Activated T-helper 2 cell treated with anti-CD3 and anti-CD28 coated beads, Interferon-gamma antibody, Interleukin-2, Interleukin-4, amounts not matched to agents 10 μg/mL and 5 μg/mL and 100 μg/mL, durations not matched to agents 14 hours and 24 hours and 36 hours (primary cell): ENCODE measurements at regions not wholly inside any gene's neighbourhood (a gene's known extent, or its start where the extent isn't known, plus 50 kb on each side); places are given as distances from the start of the nearest gene placed in this dataset.

Experiments
- DNase-seq: peaks from one replicate; pipeline ENCODE4 v3.0.0; 2021; ENCODE audit warnings: low spot score
- H3K27ac Mint-ChIP-seq: one replicate; pipeline ENCODE4 v1.8.0; 2021; ENCODE audit warnings: mixed read lengths
- H3K27me3 Mint-ChIP-seq: one replicate; pipeline ENCODE4 v1.8.0; 2021; ENCODE audit warnings: low read depth, mixed read lengths
- H3K36me3 Mint-ChIP-seq: one replicate; pipeline ENCODE4 v1.8.0; 2021; ENCODE audit warnings: low read depth, mixed read lengths
- H3K4me1 Mint-ChIP-seq: one replicate; pipeline ENCODE4 v1.8.0; 2021; ENCODE audit warnings: low read depth, mixed read lengths
- H3K4me3 Mint-ChIP-seq: one replicate; pipeline ENCODE4 v1.8.0; 2021; ENCODE audit warnings: low read depth, mild to moderate bottlenecking, moderate library complexity, mixed read lengths
- H3K9me3 Mint-ChIP-seq: one replicate; pipeline ENCODE4 v1.8.0; 2021; ENCODE audit warnings: mixed read lengths
- intact Hi-C: fragments of 100-400 bp; cut with micrococcal nuclease; formaldehyde crosslinking; loops from one replicate; pipeline ENCODE4 v1.15.1; 2023

DNA sequence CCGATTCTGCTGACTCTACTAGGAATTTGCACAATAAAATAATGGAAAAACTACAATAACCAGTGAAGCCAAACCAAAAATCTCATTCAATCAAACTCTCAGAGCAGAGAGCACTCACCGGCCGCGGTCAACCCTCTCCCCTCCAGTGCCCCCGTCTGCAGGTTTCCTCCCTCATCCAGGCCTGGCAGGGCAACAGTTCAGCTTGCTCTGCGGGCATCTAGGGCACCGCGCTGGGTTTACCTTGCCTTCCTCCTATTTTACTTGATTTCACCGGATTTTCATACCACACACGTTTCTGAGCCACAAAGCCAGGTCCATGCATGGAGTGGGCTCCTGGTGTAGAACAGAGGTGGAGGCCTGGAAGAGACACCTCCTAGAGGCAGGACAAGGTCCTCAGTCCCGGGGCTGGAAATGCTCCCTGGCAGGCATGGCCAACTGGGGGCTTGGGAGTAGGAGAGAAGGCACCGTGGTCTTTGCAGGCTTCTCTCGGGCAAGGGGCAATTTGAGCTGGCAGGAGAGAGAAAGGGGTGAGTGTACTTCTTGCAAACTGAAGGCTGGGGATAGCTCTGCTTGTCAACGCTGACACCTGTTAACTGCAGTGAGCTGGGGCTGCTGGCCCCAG lies 938.4 kb downstream of the BRD1 start:
- intact Hi-C loops, result no loop called here
- H3K36me3 Mint-ChIP-seq, result no peaks in the 10 kb centered on the region
- no peak overlapping the region for H3K27ac Mint-ChIP-seq
- DNase-seq, result no peak
- H3K4me3 Mint-ChIP-seq, result no peak overlapping the region
- H3K27me3 Mint-ChIP-seq, result no peaks in the 10 kb centered on the region
- no peaks in the 10 kb centered on the region for H3K4me1 Mint-ChIP-seq
- H3K9me3 Mint-ChIP-seq, result no peaks in the 10 kb centered on the region

DNA sequence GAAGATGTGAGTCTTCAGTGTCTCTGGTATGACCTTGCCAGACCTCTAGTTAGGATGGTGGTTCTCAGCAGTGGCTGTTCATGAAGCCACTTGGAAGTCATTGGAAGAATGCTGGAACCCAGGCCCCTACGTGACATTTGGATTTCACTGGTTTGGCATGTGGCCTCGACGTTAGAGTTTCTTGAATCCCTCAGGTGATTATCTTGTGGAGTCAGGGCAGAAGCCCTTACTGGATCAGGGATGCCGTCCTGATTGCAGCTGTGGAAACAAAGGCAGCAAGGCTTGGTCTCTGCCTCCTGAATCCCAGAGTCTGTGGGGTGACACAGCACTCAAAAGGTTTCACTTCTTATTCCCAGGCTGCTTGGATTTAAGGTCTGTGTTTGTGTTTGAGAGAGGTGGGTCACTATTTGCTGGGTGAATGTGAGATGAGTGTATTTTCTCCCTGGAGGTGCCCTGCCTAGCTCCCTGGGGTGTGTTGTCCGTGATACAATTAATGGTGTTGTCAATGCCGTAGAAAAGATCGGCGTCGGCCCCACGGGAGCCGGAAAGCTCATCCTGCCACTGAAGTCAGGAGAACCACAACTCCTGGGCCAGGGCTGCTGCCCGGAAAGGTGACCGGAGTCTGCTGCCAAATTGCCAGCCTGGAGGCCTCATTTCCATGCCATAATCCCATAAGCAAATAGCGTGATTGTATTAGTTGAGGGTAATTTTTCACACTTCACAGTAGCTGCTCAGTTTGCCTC lies 939.0 kb downstream of the BRD1 start:
- no peak for DNase-seq
- intact Hi-C loops, result no loop called here
- Mint-ChIP-seq H3K4me3 (no peak overlapping the region), H3K27ac (no peak overlapping the region), H3K27me3 (no peaks in the 10 kb centered on the region), H3K4me1 (no peaks in the 10 kb centered on the region), H3K9me3 (no peaks in the 10 kb centered on the region), H3K36me3 (no peaks in the 10 kb centered on the region)

DNA sequence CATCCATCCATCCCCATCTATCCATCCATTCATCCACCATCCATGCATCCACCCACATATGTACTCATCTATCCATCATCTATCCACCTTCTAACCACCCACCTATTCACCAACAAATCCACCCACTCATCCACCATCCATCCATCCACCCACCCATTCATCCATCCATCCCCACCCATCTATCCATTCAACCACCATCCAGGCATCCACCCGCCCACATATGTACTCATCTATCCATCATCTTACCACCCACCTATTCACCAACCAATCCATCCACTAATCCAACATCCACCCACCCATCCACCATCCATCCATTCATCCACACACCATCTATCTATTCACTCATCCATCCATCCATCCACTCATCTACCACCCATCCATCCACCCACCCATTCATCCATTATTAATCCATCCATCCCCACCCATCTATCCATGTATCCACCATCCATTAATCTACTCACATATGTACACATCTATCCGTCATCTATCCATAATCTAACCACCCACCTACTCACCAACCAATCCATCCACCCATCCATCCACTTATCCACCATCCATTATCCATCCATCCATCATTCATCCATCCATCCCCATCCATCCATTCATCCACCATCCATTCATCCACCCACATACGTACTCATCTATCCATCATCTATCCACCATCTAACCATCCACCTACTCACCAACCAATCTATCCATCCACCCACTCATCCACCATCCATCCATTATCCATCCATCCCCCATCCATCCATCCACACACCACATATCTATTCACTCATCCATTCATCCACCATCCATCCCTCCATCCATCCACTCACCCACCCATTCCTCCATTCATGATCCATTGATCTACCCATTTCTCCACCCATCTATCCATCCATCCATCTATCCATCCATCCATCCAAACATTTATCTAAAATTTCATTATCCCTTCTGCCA lies 940.0 kb downstream of the BRD1 start:
- H3K27ac Mint-ChIP-seq, result no peak overlapping the region
- H3K4me3 Mint-ChIP-seq, result no peak overlapping the region
- H3K36me3 Mint-ChIP-seq, result no peaks in the 10 kb centered on the region
- no peaks in the 10 kb centered on the region for H3K4me1 Mint-ChIP-seq
- no peaks in the 10 kb centered on the region for H3K27me3 Mint-ChIP-seq
- no peaks in the 10 kb centered on the region for H3K9me3 Mint-ChIP-seq
- intact Hi-C loops, result no loop called here
- no peak for DNase-seq

DNA sequence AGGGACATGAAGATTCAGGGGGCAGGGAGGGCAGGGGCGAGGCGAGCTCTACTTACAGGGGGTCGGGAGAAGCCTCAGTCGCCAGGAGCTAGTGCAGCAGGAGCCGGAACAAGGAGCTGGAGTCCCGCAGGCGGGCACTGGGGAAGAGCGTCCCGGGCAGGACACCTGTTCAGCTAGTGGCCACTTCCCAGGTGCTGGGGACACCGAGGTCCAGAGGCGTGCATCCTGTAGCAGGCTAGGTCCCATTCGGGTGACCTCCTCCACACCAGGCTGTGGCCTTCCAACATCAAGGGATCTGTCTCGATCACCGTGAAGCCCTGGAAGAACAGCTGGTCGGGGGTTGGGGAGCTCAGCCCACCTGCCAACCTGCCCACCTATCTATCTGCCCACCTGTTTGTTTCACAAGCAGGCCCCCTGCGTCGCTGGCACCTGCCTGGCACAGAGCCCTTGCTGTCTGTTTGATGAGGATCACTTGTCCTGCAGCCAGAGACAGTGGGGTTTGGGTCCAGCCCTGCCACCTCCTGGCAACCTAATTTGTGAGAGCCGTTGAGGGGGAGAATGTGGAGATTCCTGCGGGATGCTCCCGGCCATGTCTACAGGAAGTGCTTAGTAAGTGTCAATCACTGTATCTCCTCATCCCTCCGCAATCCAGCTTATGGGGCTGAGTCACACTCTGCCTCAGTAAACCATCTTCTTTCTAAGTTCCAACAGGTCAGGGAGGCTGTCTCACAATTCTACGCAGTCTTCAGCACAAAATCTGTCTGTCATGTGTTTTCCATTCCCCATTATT lies 940.9 kb downstream of the BRD1 start:
- no peak for DNase-seq

DNA sequence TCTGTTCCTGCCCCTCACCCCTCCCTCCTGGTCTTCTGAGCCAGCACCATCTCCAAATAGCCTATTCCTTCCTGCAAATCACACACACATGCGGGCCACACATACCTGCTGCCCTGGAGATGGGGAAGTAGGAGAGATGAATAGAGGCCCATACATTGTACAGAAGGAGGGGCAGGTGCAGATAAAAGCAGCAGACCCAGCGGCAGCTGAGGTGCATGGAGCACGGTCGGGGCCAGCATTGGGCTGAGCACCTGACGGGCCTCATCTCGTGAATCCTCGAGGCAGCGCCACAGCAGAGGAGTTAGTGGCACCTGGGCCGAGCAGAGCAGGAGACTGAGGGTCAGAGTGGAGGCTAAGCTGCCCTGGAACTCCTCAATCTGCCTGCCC lies 941.8 kb downstream of the BRD1 start:
- Mint-ChIP-seq H3K27ac (no peak overlapping the region), H3K36me3 (no peaks in the 10 kb centered on the region), H3K27me3 (no peaks in the 10 kb centered on the region), H3K4me1 (no peaks in the 10 kb centered on the region), H3K4me3 (no peak overlapping the region), H3K9me3 (no peaks in the 10 kb centered on the region)
- DNase-seq, result no peak
- intact Hi-C loops, result no loop called here

More for the DNA sequence above, 940.9 kb downstream of the BRD1 start:
- H3K4me3 Mint-ChIP-seq, result no peak overlapping the region
- intact Hi-C loops, result no loop called here
- H3K9me3 Mint-ChIP-seq, result no peaks in the 10 kb centered on the region
- no peaks in the 10 kb centered on the region for H3K36me3 Mint-ChIP-seq
- no peak overlapping the region for H3K27ac Mint-ChIP-seq
- H3K4me1 Mint-ChIP-seq, result no peaks in the 10 kb centered on the region
- H3K27me3 Mint-ChIP-seq, result no peaks in the 10 kb centered on the region

DNA sequence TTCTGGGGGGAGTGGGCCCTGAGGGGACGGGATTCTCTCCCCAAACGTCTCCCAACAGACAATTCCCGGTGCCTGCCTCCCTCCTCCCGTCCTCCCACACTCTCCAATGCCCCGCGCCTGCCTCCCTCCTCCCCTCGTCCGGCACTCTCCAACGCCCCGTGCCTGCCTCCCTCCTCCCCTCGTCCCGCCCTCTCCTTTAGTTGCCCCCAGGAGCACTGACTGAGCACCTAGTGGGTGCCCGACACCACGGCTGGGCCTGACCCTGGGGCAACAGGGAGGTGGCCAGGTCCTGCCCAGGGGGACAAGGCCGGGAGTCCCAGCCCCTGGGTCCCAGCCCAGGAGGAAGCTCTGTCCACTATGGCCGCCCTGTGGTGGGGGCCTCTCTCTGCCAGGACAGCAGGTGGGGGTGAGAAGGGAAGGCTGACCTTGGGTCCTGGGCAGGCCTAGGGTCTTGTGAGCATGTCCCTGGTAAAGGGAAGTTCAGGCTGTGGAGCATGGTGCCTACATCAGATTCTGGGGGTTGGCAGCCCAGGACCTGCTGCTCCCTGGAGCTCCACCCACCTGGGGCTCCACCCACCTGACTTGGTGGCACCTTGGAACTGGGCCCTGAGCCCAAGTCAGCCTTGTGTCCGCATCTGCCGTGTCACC lies 942.3 kb downstream of the BRD1 start:
- H3K27ac Mint-ChIP-seq, result no peak overlapping the region
- intact Hi-C loops, result no loop called here
- H3K27me3 Mint-ChIP-seq, result no peaks in the 10 kb centered on the region
- H3K9me3 Mint-ChIP-seq, result no peaks in the 10 kb centered on the region
- H3K4me1 Mint-ChIP-seq, result no peaks in the 10 kb centered on the region
- no peak overlapping the region for H3K4me3 Mint-ChIP-seq
- DNase-seq, result no peak
- no peaks in the 10 kb centered on the region for H3K36me3 Mint-ChIP-seq

DNA sequence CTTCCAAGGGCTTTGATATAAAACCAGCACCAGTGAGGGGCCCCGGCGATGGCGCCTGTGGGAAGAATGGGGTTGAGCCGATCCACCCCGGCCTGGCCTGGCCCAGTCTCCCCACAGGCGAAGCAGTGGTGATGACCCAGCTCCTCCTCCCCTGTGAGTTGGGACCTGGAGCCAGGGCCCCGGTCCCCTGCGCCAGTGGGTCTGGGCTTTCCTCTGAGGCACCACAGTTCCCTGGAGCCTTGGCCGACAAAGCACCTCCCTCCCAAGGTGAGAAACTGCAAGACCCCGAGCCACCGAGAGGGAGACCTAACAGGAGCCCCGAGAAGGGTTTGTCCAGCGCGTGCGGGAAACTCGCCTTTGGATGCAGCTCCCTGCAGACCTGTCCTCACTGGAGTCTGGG lies 942.9 kb downstream of the BRD1 start:
- H3K27me3 Mint-ChIP-seq, result no peaks in the 10 kb centered on the region
- no peak overlapping the region for H3K27ac Mint-ChIP-seq
- no peak overlapping the region for H3K4me3 Mint-ChIP-seq
- no peaks in the 10 kb centered on the region for H3K4me1 Mint-ChIP-seq
- no peaks in the 10 kb centered on the region for H3K36me3 Mint-ChIP-seq
- intact Hi-C loops, result no loop called here
- no peaks in the 10 kb centered on the region for H3K9me3 Mint-ChIP-seq
- no peak for DNase-seq

DNA sequence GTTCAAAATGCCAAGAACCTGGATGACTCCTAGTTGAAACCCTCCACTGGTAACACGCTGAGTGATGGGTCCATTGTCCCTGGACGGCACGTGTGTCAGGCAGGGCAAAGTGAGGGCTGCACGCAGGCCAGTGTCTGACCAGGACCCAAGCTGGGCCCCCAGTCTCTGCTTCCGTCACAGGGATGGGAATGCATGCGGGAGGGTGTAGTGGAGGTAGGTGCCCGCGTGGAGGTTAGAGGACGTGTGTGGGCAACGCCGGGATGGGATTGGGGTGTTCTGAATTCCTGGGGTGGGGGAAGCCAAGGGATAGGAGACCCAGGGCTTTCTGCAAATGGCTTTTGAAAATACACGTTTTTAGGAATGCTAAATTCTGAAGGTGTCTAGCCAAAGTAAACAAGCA lies 943.3 kb downstream of the BRD1 start:
- DNase-seq, result no peak
- intact Hi-C loops, result no loop called here
- Mint-ChIP-seq H3K36me3 (no peaks in the 10 kb centered on the region), H3K4me1 (no peaks in the 10 kb centered on the region), H3K4me3 (no peak overlapping the region), H3K27ac (no peak overlapping the region), H3K27me3 (no peaks in the 10 kb centered on the region), H3K9me3 (no peaks in the 10 kb centered on the region)

DNA sequence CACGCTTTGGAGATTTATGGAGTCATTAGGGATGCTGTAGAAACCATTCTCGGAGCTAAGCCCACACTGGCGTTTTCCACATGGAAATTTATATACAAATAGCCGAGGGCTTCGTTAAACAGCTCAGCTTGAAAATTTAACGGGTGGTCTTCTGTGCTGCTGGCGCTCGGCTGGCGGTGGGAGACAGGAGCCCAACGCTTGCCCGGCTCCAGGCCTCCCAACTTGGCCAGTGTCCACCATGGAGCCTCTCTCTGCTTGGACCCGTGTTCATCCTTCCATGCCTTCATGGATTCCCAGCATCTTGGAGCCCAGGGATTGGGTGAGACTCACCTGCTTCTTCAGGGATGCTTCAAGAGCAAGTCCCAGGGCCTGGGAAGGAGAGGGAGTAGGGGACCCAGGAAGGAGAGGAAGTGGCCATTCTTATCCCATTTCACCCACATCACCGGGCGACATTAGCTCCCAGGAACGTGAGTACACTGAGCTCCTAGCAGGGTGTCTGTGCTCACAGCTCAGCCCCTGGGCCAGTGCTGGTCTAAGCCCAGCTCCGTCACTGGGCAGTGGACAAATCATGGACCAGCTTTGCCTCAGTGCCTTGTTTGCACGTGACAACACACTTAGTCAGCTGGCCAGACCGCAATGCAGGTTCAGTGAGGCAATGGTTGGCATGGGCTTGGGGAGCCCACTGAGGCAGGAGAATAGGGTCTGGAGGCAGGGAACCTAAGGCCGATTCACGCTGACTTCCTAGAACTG lies 944.3 kb downstream of the BRD1 start:
- Mint-ChIP-seq H3K4me1 (no peaks in the 10 kb centered on the region), H3K9me3 (no peaks in the 10 kb centered on the region), H3K27ac (no peak overlapping the region), H3K27me3 (no peaks in the 10 kb centered on the region), H3K4me3 (no peak overlapping the region), H3K36me3 (no peaks in the 10 kb centered on the region)
- intact Hi-C loops, result no loop called here
- DNase-seq, result no peak

DNA sequence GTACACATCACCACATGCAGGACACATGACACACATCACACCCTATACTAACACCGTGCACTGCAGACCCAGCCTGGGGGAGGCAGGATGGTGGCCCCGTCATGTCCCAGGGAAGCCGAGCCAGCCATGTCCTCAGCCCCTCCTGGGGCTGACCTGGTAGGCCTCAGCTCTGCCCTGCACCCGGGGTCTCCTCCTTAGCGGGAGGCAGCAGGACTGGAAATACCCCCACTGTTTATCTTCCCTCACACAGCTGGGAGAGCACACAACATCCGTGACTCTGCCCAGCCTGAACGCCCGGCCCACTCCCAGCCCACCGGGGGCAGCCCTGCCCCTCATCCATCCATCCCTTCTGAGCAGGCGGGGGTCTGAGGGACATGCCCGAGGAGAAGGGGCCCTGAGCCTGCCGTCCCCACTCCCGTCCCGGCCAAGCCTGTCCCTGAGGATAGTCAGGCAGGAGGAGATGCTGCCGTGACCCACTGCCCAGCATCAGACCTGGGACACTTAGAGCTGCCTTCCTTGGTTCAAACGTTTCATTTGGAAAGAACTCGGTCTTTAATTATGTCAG lies 945.0 kb downstream of the BRD1 start:
- intact Hi-C loops, result no loop called here
- H3K27me3 Mint-ChIP-seq, result no peaks in the 10 kb centered on the region
- no peak overlapping the region for H3K27ac Mint-ChIP-seq
- H3K9me3 Mint-ChIP-seq, result no peaks in the 10 kb centered on the region
- no peak for DNase-seq
- H3K4me1 Mint-ChIP-seq, result no peaks in the 10 kb centered on the region
- no peaks in the 10 kb centered on the region for H3K36me3 Mint-ChIP-seq
- no peak overlapping the region for H3K4me3 Mint-ChIP-seq

DNA sequence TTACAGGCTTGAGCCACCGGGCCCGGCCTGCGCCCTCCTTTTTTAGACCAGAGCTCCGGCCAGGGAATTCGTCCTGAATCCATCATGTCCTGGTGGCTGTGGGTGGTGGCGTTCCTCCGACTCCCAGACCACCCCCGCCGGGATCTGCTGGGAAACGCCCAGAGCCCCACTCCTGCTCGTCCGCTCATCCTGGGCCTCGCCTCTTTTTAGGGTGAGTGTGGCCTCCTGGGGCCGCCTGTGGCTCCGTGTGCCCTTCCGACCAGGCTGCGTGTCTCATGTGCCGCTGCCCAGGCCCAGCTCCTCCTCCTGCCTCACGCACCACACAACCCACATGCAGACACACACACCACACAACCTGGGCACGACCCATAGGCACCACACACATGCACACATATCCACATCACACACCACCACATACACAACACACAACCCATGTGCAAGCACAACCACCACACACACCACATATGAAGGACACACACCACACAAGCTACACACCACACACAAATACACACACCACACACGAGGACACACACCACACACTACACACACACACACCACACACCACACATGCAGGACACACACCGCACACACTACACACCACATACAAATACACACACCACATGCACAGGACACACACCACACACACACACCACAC lies 946.2 kb downstream of the BRD1 start:
- no peaks in the 10 kb centered on the region for H3K36me3 Mint-ChIP-seq
- H3K4me1 Mint-ChIP-seq, result no peaks in the 10 kb centered on the region
- DNase-seq, result no peak
- no peak overlapping the region for H3K27ac Mint-ChIP-seq
- no peak overlapping the region for H3K4me3 Mint-ChIP-seq
- no peaks in the 10 kb centered on the region for H3K9me3 Mint-ChIP-seq
- intact Hi-C loops, result no loop called here
- no peaks in the 10 kb centered on the region for H3K27me3 Mint-ChIP-seq
